ENCODE measurements at regions not wholly inside any gene's neighbourhood (a gene's known extent, or its start where the extent isn't known, plus 50 kb on each side); places are given as distances from the start of the nearest gene placed in this dataset.

- TF ChIP-seq EZH2 (IDR thresholded peaks at IDR 0.05; ENCODE audit: borderline replicate concordance, low read depth, low read length, severe bottlenecking) (no peak), CTCF (IDR thresholded peaks at IDR 0.05; ENCODE audit: borderline replicate concordance, extremely low read depth, low read length, poor library complexity, severe bottlenecking) (no peak)
- no peak overlapping the region for H2AFZ ChIP-seq (ENCODE audit: low read depth, low read length)
- H3K4me1 ChIP-seq (ENCODE audit: insufficient read depth, low read length): no peaks in the 10 kb centered on the region
- H3K27ac ChIP-seq (ENCODE audit: low read length): no peak overlapping the region
- no peaks in the 10 kb centered on the region for H4K20me1 ChIP-seq (ENCODE audit: insufficient read depth, low read length)
- no peak for DNase-seq
- no peaks in the 10 kb centered on the region for H3K9me3 ChIP-seq (ENCODE audit: insufficient read depth, low read length, severe bottlenecking)
- H3K4me3 ChIP-seq (ENCODE audit: low read depth in 1 of 2, low read length in 2 of 2): no peak overlapping the region
- no peak for ATAC-seq (ENCODE audit: insufficient read depth, low read depth)
- H3K36me3 ChIP-seq (ENCODE audit: insufficient read depth, low read length): no peaks in the 10 kb centered on the region
- no peak overlapping the region for H3K9ac ChIP-seq (ENCODE audit: low read depth, low read length)
- no peaks in the 10 kb centered on the region for H3K27me3 ChIP-seq (ENCODE audit: insufficient read depth, low read length, poor library complexity)
- no peaks in the 10 kb centered on the region for H3K79me2 ChIP-seq (ENCODE audit: insufficient read depth, low read length)
- H3K4me2 ChIP-seq (ENCODE audit: insufficient read depth, low read length): no peak overlapping the region
Observed at GRCh38 chr20:17794400-17794799, 94.6 kb downstream of the BANF2 start.

- H3K9ac ChIP-seq (ENCODE audit: low read depth, low read length): no peak overlapping the region
- H3K9me3 ChIP-seq (ENCODE audit: insufficient read depth, low read length, severe bottlenecking): no peaks in the 10 kb centered on the region
- H3K4me3 ChIP-seq (ENCODE audit: low read depth in 1 of 2, low read length in 2 of 2): no peak overlapping the region
- TF ChIP-seq CTCF (IDR thresholded peaks at IDR 0.05; ENCODE audit: borderline replicate concordance, extremely low read depth, low read length, poor library complexity, severe bottlenecking): no peak
- TF ChIP-seq EZH2 (IDR thresholded peaks at IDR 0.05; ENCODE audit: borderline replicate concordance, low read depth, low read length, severe bottlenecking): no peak
- no peaks in the 10 kb centered on the region for H3K27me3 ChIP-seq (ENCODE audit: insufficient read depth, low read length, poor library complexity)
- H3K4me1 ChIP-seq (ENCODE audit: insufficient read depth, low read length): no peaks in the 10 kb centered on the region
- H3K36me3 ChIP-seq (ENCODE audit: insufficient read depth, low read length): no peaks in the 10 kb centered on the region
- H3K79me2 ChIP-seq (ENCODE audit: insufficient read depth, low read length): no peaks in the 10 kb centered on the region
- ATAC-seq (ENCODE audit: insufficient read depth, low read depth) (no peak), DNase-seq (no peak)
- no peak overlapping the region for H3K4me2 ChIP-seq (ENCODE audit: insufficient read depth, low read length)
- no peaks in the 10 kb centered on the region for H4K20me1 ChIP-seq (ENCODE audit: insufficient read depth, low read length)
- no peak overlapping the region for H3K27ac ChIP-seq (ENCODE audit: low read length)
- no peak overlapping the region for H2AFZ ChIP-seq (ENCODE audit: low read depth, low read length)
Observed at GRCh38 chr20:17793986-17794385, 94.2 kb downstream of the BANF2 start.

GRCh38 chr20:17790296-17790695 is 90.5 kb downstream of the BANF2 start:
- Histone ChIP-seq H3K4me2 (ENCODE audit: insufficient read depth, low read length) (no peak overlapping the region), H4K20me1 (ENCODE audit: insufficient read depth, low read length) (no peaks in the 10 kb centered on the region), H3K36me3 (ENCODE audit: insufficient read depth, low read length) (no peaks in the 10 kb centered on the region), H3K79me2 (ENCODE audit: insufficient read depth, low read length) (no peaks in the 10 kb centered on the region), H3K27me3 (ENCODE audit: insufficient read depth, low read length, poor library complexity) (no peaks in the 10 kb centered on the region), H2AFZ (ENCODE audit: low read depth, low read length) (no peak overlapping the region), H3K9me3 (ENCODE audit: insufficient read depth, low read length, severe bottlenecking) (no peaks in the 10 kb centered on the region), H3K4me1 (ENCODE audit: insufficient read depth, low read length) (no peaks in the 10 kb centered on the region), H3K27ac (ENCODE audit: low read length) (no peak overlapping the region), H3K4me3 (ENCODE audit: low read depth in 1 of 2, low read length in 2 of 2) (no peak overlapping the region), H3K9ac (ENCODE audit: low read depth, low read length) (no peak overlapping the region)
- no peak for DNase-seq
- TF ChIP-seq EZH2 (IDR thresholded peaks at IDR 0.05; ENCODE audit: borderline replicate concordance, low read depth, low read length, severe bottlenecking): no peak
- TF ChIP-seq CTCF (IDR thresholded peaks at IDR 0.05; ENCODE audit: borderline replicate concordance, extremely low read depth, low read length, poor library complexity, severe bottlenecking): no peak
- ATAC-seq (ENCODE audit: insufficient read depth, low read depth): no peak

GRCh38 chr20:17787816-17788215 is 88.0 kb downstream of the BANF2 start:
- no peak overlapping the region for H3K27ac ChIP-seq (ENCODE audit: low read length)
- H3K4me3 ChIP-seq (ENCODE audit: low read depth in 1 of 2, low read length in 2 of 2): no peak overlapping the region
- H3K4me1 ChIP-seq (ENCODE audit: insufficient read depth, low read length): no peaks in the 10 kb centered on the region
- no peaks in the 10 kb centered on the region for H3K79me2 ChIP-seq (ENCODE audit: insufficient read depth, low read length)
- DNase-seq: no peak
- no peaks in the 10 kb centered on the region for H3K27me3 ChIP-seq (ENCODE audit: insufficient read depth, low read length, poor library complexity)
- no peak for TF ChIP-seq EZH2 (IDR thresholded peaks at IDR 0.05; ENCODE audit: borderline replicate concordance, low read depth, low read length, severe bottlenecking)
- TF ChIP-seq CTCF (IDR thresholded peaks at IDR 0.05; ENCODE audit: borderline replicate concordance, extremely low read depth, low read length, poor library complexity, severe bottlenecking): no peak
- no peak overlapping the region for H3K4me2 ChIP-seq (ENCODE audit: insufficient read depth, low read length)
- H3K9ac ChIP-seq (ENCODE audit: low read depth, low read length): no peak overlapping the region
- H4K20me1 ChIP-seq (ENCODE audit: insufficient read depth, low read length): no peaks in the 10 kb centered on the region
- ATAC-seq (ENCODE audit: insufficient read depth, low read depth): no peak
- H3K36me3 ChIP-seq (ENCODE audit: insufficient read depth, low read length): no peaks in the 10 kb centered on the region
- no peak overlapping the region for H2AFZ ChIP-seq (ENCODE audit: low read depth, low read length)
- no peaks in the 10 kb centered on the region for H3K9me3 ChIP-seq (ENCODE audit: insufficient read depth, low read length, severe bottlenecking)

All from DND-41 (cell line).